ENCODE measurements at regions not wholly inside any gene's neighbourhood (a gene's known extent, or its start where the extent isn't known, plus 50 kb on each side); places are given as distances from the start of the nearest gene placed in this dataset.
A peak's percentile ranks its signal among the peaks of the same experiment; 100 is the strongest.

GRCh38 chrX:121301822-121302221 lies 254.4 kb downstream of the GLUD2 start:
- Histone ChIP-seq H3K36me3 (no peaks in the 10 kb centered on the region), H3K27ac (replicated peaks) (no peak overlapping the region), H3K27me3 (ENCODE audit: low read depth) (no peaks in the 10 kb centered on the region), H3K9me3 (replicated peaks) (no peaks in the 10 kb centered on the region), H3K4me3 (no peak overlapping the region), H3K4me1 (no peaks in the 10 kb centered on the region)
- TF ChIP-seq CTCF (IDR thresholded peaks at IDR 0.05; ENCODE audit: borderline replicate concordance): no peak
- intact Hi-C loops (cut with micrococcal nuclease): no loop called here
- DNase-seq: no peak

GRCh38 chrX:121307449-121307848 lies 260.0 kb downstream of the GLUD2 start:
- H3K4me3 ChIP-seq: no peak overlapping the region
- no peak for DNase-seq
- intact Hi-C loops (cut with micrococcal nuclease): no loop called here
- no peak overlapping the region for H3K27ac ChIP-seq (replicated peaks)
- no peaks in the 10 kb centered on the region for H3K36me3 ChIP-seq
- no peaks in the 10 kb centered on the region for H3K9me3 ChIP-seq (replicated peaks)
- H3K27me3 ChIP-seq (ENCODE audit: low read depth): no peaks in the 10 kb centered on the region
- no peak for TF ChIP-seq CTCF (IDR thresholded peaks at IDR 0.05; ENCODE audit: borderline replicate concordance)
- H3K4me1 ChIP-seq: no peaks in the 10 kb centered on the region

GRCh38 chrX:121308276-121308805 lies 260.9 kb downstream of the GLUD2 start:
- Histone ChIP-seq H3K27ac (replicated peaks) (no peak overlapping the region), H3K9me3 (replicated peaks) (no peaks in the 10 kb centered on the region), H3K36me3 (no peaks in the 10 kb centered on the region), H3K27me3 (ENCODE audit: low read depth) (no peaks in the 10 kb centered on the region), H3K4me1 (no peaks in the 10 kb centered on the region), H3K4me3 (no peak overlapping the region)
- intact Hi-C loops (cut with micrococcal nuclease): no loop called here
- peak; percentile 51 for TF ChIP-seq CTCF (IDR thresholded peaks at IDR 0.05; ENCODE audit: borderline replicate concordance)
- DNase-seq: no peak

- Histone ChIP-seq H3K27ac (replicated peaks) (no peak overlapping the region), H3K9me3 (replicated peaks) (no peaks in the 10 kb centered on the region), H3K36me3 (no peaks in the 10 kb centered on the region), H3K27me3 (ENCODE audit: low read depth) (no peaks in the 10 kb centered on the region), H3K4me3 (no peak overlapping the region), H3K4me1 (no peaks in the 10 kb centered on the region)
- DNase-seq: no peak
- intact Hi-C loops (cut with micrococcal nuclease): no loop called here
- no peak for TF ChIP-seq CTCF (IDR thresholded peaks at IDR 0.05; ENCODE audit: borderline replicate concordance)
Measured at GRCh38 chrX:121310820-121311219, 263.4 kb downstream of the GLUD2 start.

GRCh38 chrX:121320441-121320840 lies 273.0 kb downstream of the GLUD2 start:
- Histone ChIP-seq H3K9me3 (replicated peaks) (no peaks in the 10 kb centered on the region), H3K27ac (replicated peaks) (no peak overlapping the region), H3K27me3 (ENCODE audit: low read depth) (no peaks in the 10 kb centered on the region), H3K36me3 (no peaks in the 10 kb centered on the region), H3K4me3 (no peak overlapping the region), H3K4me1 (no peaks in the 10 kb centered on the region)
- intact Hi-C loops (cut with micrococcal nuclease): no loop called here
- no peak for DNase-seq
- no peak for TF ChIP-seq CTCF (IDR thresholded peaks at IDR 0.05; ENCODE audit: borderline replicate concordance)

GRCh38 chrX:121322159-121322558 lies 274.7 kb downstream of the GLUD2 start:
- intact Hi-C loops (cut with micrococcal nuclease): no loop called here
- no peak overlapping the region for H3K4me3 ChIP-seq
- DNase-seq: no peak
- H3K9me3 ChIP-seq (replicated peaks): no peaks in the 10 kb centered on the region
- no peak for TF ChIP-seq CTCF (IDR thresholded peaks at IDR 0.05; ENCODE audit: borderline replicate concordance)
- no peaks in the 10 kb centered on the region for H3K4me1 ChIP-seq
- H3K27me3 ChIP-seq (ENCODE audit: low read depth): no peaks in the 10 kb centered on the region
- H3K36me3 ChIP-seq: no peaks in the 10 kb centered on the region
- no peak overlapping the region for H3K27ac ChIP-seq (replicated peaks)

All from left ventricle myocardium inferior (tissue), 1 donor.